Thyroid gland (tissue), 4 donors: ENCODE measurements at regions not wholly inside any gene's neighbourhood (a gene's known extent, or its start where the extent isn't known, plus 50 kb on each side); places are given as distances from the start of the nearest gene placed in this dataset.

Source experiments
- DNase-seq, 2 donors: peaks; one replicate each; pipeline ENCODE4 v3.0.0-alpha.2; 2019
- H3K27ac ChIP-seq, 3 donors: fragments of 200-600 bp; sonication (generic); 1 replicate in 2 of 3; 2 replicates in 1 of 3; pipeline ENCODE4 v1.5.1; 2016 to 2019; ENCODE audit warnings: mild to moderate bottlenecking in 1 of 3, moderate library complexity in 1 of 3
- H3K27me3 ChIP-seq: fragments of 200-600 bp; sonication (generic); one replicate; pipeline ENCODE4 v1.5.1; 2019
- H3K36me3 ChIP-seq, 2 donors: fragments of 200-600 bp; sonication (generic); one replicate each; pipeline ENCODE4 v1.5.1; 2016 to 2019
- H3K4me1 ChIP-seq, 2 donors: fragments of 200-600 bp; sonication (generic); one replicate each; pipeline ENCODE4 v1.5.1; 2017 to 2019
- H3K4me3 ChIP-seq, 3 donors: fragments of 200-600 bp; sonication (generic); replicated peaks in 1 of 3; 1 replicate in 2 of 3; 2 replicates in 1 of 3; pipeline ENCODE4 v1.5.1; 2016; ENCODE audit warnings: mild to moderate bottlenecking in 1 of 3
- H3K9me3 ChIP-seq: fragments of 200-600 bp; sonication (generic); one replicate; pipeline ENCODE4 v1.5.1; 2017
- CTCF ChIP-seq, 6 experiments: fragments of 200-600 bp in 3 of 6; fragments of 450-650 bp in 3 of 6; sonication (generic) in 3 of 6; IDR thresholded peaks; one replicate each; pipeline ENCODE4 v1.5.1; 2016 to 2019; ENCODE audit warnings: antibody characterized with exemption in 6 of 6, mild to moderate bottlenecking in 2 of 6, inconsistent platforms in 1 of 6, moderate library complexity in 1 of 6
- POLR2A ChIP-seq, 2 donors: fragments of 450-650 bp; IDR thresholded peaks; one replicate each; pipeline ENCODE4 v1.6.1; 2017; ENCODE audit warnings: antibody characterized with exemption in 2 of 2, mild to moderate bottlenecking in 2 of 2, moderate library complexity in 1 of 2
- WGBS, 2 donors: methylation state at CpG; one replicate each; pipeline ENCODE4 v1.1.5; 2017; 5-methylcytosine and 5-hydroxymethylcytosine counted together
- intact Hi-C: fragments of 100-400 bp; cut with DNase I; formaldehyde crosslinking; loops from one replicate; pipeline ENCODE4 v1.15.1; 2023

- intact Hi-C loops = no loop called here
- H3K4me1 ChIP-seq = no peaks in the 10 kb centered on the region
- H3K36me3 ChIP-seq = no peaks in the 10 kb centered on the region
- no peaks in the 10 kb centered on the region for H3K27me3 ChIP-seq
- TF ChIP-seq CTCF (IDR thresholded peaks at IDR 0.05) (no peak), POLR2A (IDR thresholded peaks at IDR 0.05) (no peak)
- no peak overlapping the region for H3K27ac ChIP-seq
- no peak overlapping the region for H3K4me3 ChIP-seq
- no peaks in the 10 kb centered on the region for H3K9me3 ChIP-seq
- no peak for DNase-seq
Observed at GRCh38 chr5:13188371-13188770, 756.1 kb downstream of the DNAH5 start.

- H3K4me3 ChIP-seq = no peak overlapping the region
- no peak for DNase-seq
- no peaks in the 10 kb centered on the region for H3K27me3 ChIP-seq
- no peak for TF ChIP-seq CTCF (IDR thresholded peaks at IDR 0.05)
- TF ChIP-seq POLR2A (IDR thresholded peaks at IDR 0.05) = no peak
- WGBS, 2 donors = 65 to 81% methylated on average over 5 of the region's 5 CpGs
- no peak overlapping the region for H3K27ac ChIP-seq
- no peaks in the 10 kb centered on the region for H3K9me3 ChIP-seq
- no peaks in the 10 kb centered on the region for H3K36me3 ChIP-seq
- H3K4me1 ChIP-seq = no peaks in the 10 kb centered on the region
- intact Hi-C loops = no loop called here
Observed at GRCh38 chr5:13187186-13187585, 757.3 kb downstream of the DNAH5 start.

DNA sequence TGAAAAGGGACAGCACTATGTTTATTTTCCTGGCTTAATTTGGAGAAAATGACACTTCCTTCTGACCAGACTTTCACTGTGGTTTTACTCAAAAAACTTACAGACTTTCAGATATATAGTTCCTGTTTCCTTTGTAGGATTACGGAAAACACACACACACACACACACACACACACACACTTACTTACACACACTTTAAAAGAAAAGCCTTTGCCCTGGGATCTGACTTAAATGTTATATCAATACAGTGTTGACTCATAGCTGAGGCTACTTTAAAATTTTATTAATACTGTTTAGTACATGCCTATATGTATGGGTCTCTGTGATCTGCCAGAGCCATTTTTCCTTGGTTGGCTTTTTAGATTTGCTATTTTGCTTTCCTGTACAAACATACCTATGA is 758.3 kb downstream of the DNAH5 start:
- H3K27me3 ChIP-seq = no peaks in the 10 kb centered on the region

DNA sequence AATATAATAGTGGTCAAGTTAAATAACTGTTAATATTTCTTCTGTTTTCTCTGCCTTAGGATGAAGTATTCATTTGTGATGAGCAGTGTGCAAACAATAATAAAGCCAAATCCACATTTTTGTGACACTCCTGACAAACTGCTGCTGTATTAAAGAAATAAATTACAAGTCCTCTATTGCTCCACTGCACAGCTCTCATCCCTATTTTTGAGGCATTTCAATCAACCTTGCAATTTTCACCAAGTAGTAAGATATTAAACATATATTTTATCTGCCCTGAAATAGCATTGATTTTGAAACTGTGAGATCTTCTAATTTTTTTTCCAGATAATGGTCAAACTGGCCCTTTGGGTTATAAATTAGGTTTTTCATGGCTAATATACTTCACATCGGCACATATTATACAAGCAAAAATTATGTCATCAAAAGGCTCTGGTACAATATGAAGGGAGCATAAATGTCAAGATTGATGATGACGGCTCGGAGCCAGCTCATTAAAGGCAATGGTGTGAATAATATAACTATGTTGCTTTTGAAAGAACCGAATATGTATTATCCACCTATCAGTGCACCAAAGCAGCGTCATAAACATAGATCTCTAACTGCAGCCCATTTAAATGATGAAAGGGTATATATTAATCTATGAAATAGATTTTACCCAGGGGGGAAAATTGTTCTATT is 764.9 kb downstream of the DNAH5 start:
- DNase-seq = no peak
- intact Hi-C loops = no loop called here

More for the DNA sequence above, 758.3 kb downstream of the DNAH5 start:
- H3K27ac ChIP-seq = no peak overlapping the region
- no peak overlapping the region for H3K4me3 ChIP-seq
- H3K4me1 ChIP-seq = no peaks in the 10 kb centered on the region
- DNase-seq = no peak
- H3K9me3 ChIP-seq = no peaks in the 10 kb centered on the region
- no peak for TF ChIP-seq POLR2A (IDR thresholded peaks at IDR 0.05)
- TF ChIP-seq CTCF (IDR thresholded peaks at IDR 0.05) = no peak
- 56 to 75% methylated on average over 1 of the region's 1 CpG for WGBS, 2 donors
- intact Hi-C loops = no loop called here
- no peaks in the 10 kb centered on the region for H3K36me3 ChIP-seq

More for the DNA sequence above, 764.9 kb downstream of the DNAH5 start:
- 92 to 94% methylated on average over 5 of the region's 5 CpGs for WGBS, 2 donors
- Histone ChIP-seq H3K9me3 (no peaks in the 10 kb centered on the region), H3K4me1 (no peaks in the 10 kb centered on the region), H3K27me3 (no peaks in the 10 kb centered on the region), H3K27ac (no peak overlapping the region), H3K4me3 (no peak overlapping the region), H3K36me3 (no peaks in the 10 kb centered on the region)
- no peak for TF ChIP-seq CTCF (IDR thresholded peaks at IDR 0.05)
- no peak for TF ChIP-seq POLR2A (IDR thresholded peaks at IDR 0.05)
